Testis (tissue), 2 donors: ENCODE measurements at regions not wholly inside any gene's neighbourhood (a gene's known extent, or its start where the extent isn't known, plus 50 kb on each side); places are given as distances from the start of the nearest gene placed in this dataset.

Source experiments
- POLR2A ChIP-seq: fragments of 450-650 bp; IDR thresholded peaks from one replicate; pipeline ENCODE4 v1.6.1; 2017; ENCODE audit warnings: antibody characterized with exemption, mild to moderate bottlenecking, moderate library complexity
- TF ChIP-seq, protein P1 (sequence below), 3 experiments: fragments of 450-650 bp in 2 of 3; fragments of 200-600 bp in 1 of 3; sonication (generic) in 1 of 3; IDR thresholded peaks; one replicate each; pipeline ENCODE4 v1.5.1; 2016 to 2019; ENCODE audit warnings: antibody characterized with exemption in 3 of 3, mild to moderate bottlenecking in 2 of 3, moderate library complexity in 1 of 3

DNA sequence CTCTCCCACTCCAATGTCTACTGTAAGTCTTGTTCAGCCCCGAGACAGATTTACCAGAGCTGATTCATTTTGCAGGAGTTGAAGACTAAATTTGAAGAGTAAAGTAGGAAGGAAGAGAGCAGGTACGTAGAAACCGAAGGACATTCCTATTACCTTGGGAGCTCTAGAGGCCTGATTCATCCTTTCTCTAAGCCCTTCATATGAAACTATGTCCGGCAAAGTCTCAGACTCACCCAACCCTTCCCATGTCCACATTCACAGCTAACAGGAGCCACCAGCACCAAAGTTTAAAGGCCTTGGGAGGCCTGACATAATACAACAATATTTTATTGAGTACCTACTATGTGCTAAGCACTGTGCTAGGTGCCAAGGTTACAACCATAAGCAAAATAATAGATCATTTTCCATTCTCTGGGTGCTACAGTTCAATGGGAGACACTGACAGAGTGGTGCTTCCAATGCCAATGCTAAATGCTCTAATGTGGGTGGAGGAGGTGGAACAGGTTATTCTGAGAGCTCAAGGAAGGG, 86.6 kb downstream of the PHLDA1 start:
- TF ChIP-seq, protein P1, sequence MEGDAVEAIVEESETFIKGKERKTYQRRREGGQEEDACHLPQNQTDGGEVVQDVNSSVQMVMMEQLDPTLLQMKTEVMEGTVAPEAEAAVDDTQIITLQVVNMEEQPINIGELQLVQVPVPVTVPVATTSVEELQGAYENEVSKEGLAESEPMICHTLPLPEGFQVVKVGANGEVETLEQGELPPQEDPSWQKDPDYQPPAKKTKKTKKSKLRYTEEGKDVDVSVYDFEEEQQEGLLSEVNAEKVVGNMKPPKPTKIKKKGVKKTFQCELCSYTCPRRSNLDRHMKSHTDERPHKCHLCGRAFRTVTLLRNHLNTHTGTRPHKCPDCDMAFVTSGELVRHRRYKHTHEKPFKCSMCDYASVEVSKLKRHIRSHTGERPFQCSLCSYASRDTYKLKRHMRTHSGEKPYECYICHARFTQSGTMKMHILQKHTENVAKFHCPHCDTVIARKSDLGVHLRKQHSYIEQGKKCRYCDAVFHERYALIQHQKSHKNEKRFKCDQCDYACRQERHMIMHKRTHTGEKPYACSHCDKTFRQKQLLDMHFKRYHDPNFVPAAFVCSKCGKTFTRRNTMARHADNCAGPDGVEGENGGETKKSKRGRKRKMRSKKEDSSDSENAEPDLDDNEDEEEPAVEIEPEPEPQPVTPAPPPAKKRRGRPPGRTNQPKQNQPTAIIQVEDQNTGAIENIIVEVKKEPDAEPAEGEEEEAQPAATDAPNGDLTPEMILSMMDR (IDR thresholded peaks at IDR 0.05) = no peak
- no peak for TF ChIP-seq POLR2A
